Keratinocyte (primary cell): ENCODE measurements at regions not wholly inside any gene's neighbourhood (a gene's known extent, or its start where the extent isn't known, plus 50 kb on each side); places are given as distances from the start of the nearest gene placed in this dataset.

ENCODE experiments used
- DNase-seq: peaks from one replicate; pipeline ENCODE4 v3.0.0-alpha.2; 2011; ENCODE audit warnings: low read depth, missing footprints, low spot score
- FAIRE-seq: peaks from 2 replicates; lab custom pipeline; 2011; peaks lifted over from hg19 to GRCh38; lab: Jason Lieb, UNC
- H2AFZ ChIP-seq: 2 replicates; pipeline ENCODE4 v1.6.0; 2012; ENCODE audit warnings: low read length, control low read depth, inconsistent platforms; ENCODE audit not compliant: control insufficient read depth
- H3K27ac ChIP-seq: 2 replicates; pipeline ENCODE4 v1.5.1; 2011; ENCODE audit warnings: low read length; ENCODE audit not compliant: control insufficient read depth, insufficient read depth
- H3K27me3 ChIP-seq: 3 replicates; pipeline ENCODE4 v1.6.0; 2011; ENCODE audit warnings: low read length; ENCODE audit not compliant: control insufficient read depth, insufficient read depth; ENCODE audit errors: extremely low read depth
- H3K36me3 ChIP-seq, 2 experiments: 2 replicates in 1 of 2; 3 replicates in 1 of 2; pipeline ENCODE4 v1.5.1; 2011; ENCODE audit warnings: low read length in 2 of 2, mild to moderate bottlenecking in 1 of 2; ENCODE audit not compliant: control insufficient read depth in 2 of 2, insufficient read depth in 2 of 2; ENCODE audit errors: extremely low read depth in 1 of 2
- H3K4me1 ChIP-seq: 3 replicates; pipeline ENCODE4 v1.5.1; 2011; ENCODE audit warnings: low read length; ENCODE audit not compliant: control insufficient read depth, insufficient read depth; ENCODE audit errors: extremely low read depth
- H3K4me2 ChIP-seq: 3 replicates; pipeline ENCODE4 v1.6.0; 2011; ENCODE audit warnings: low read depth, low read length; ENCODE audit not compliant: control insufficient read depth, insufficient read depth; ENCODE audit errors: extremely low read depth
- H3K4me3 ChIP-seq, 3 experiments: fragments of 200-600 bp in 1 of 3; sonication (generic) in 1 of 3; 2 replicates in 2 of 3; 3 replicates in 1 of 3; pipeline ENCODE4 v1.5.1; 2011 to 2016; ENCODE audit warnings: low read length in 3 of 3, mild to moderate bottlenecking in 3 of 3, control low read depth in 2 of 3, inconsistent platforms in 1 of 3, low read depth in 1 of 3, mixed read lengths in 1 of 3, mixed run types in 1 of 3, moderate library complexity in 1 of 3; ENCODE audit not compliant: control insufficient read depth in 2 of 3, insufficient read depth in 2 of 3; ENCODE audit errors: extremely low read depth in 1 of 3
- H3K79me2 ChIP-seq: 2 replicates; pipeline ENCODE4 v1.6.0; 2012; ENCODE audit warnings: low read length; ENCODE audit not compliant: control insufficient read depth, insufficient read depth
- H3K9ac ChIP-seq: 3 replicates; pipeline ENCODE4 v1.6.0; 2011; ENCODE audit warnings: low read length; ENCODE audit not compliant: control insufficient read depth, insufficient read depth; ENCODE audit errors: extremely low read depth
- H3K9me1 ChIP-seq: 3 replicates; pipeline ENCODE4 v1.6.0; 2011; ENCODE audit warnings: low read length; ENCODE audit not compliant: control insufficient read depth, insufficient read depth; ENCODE audit errors: extremely low read depth
- H3K9me3 ChIP-seq: 2 replicates; pipeline ENCODE4 v1.5.1; 2012; ENCODE audit warnings: low read depth, low read length; ENCODE audit not compliant: control insufficient read depth
- H4K20me1 ChIP-seq: 3 replicates; pipeline ENCODE4 v1.6.0; 2011; ENCODE audit warnings: low read length; ENCODE audit not compliant: control insufficient read depth, insufficient read depth; ENCODE audit errors: extremely low read depth
- EZH2 ChIP-seq: IDR thresholded peaks from one replicate; pipeline ENCODE4 v1.6.1; 2012; ENCODE audit warnings: inconsistent platforms, mild to moderate bottlenecking, low read length, moderate library complexity
- dilution Hi-C: fragments of 300-500 bp; cut with MboI; formaldehyde crosslinking; loops from one replicate; pipeline ENCODE4 v1.7.0; 2020; ENCODE audit warnings: low sequenced_read_pairs; ENCODE audit not compliant: extremely low pct_ligation_motif_present
- TF ChIP-seq, protein P1 (sequence below), 3 experiments: IDR thresholded peaks in 1 of 3; conservative IDR thresholded peaks in 1 of 3; optimal IDR thresholded peaks in 1 of 3; 2 replicates in 2 of 3; 3 replicates in 1 of 3; pipeline versions ENCODE3 to v1.5.1; 2011; ENCODE audit warnings: low read length in 3 of 3, mild to moderate bottlenecking in 3 of 3, moderate library complexity in 2 of 3, control low read depth in 1 of 3, inconsistent platforms in 1 of 3; ENCODE audit not compliant: insufficient read depth in 2 of 3; ENCODE audit errors: extremely low read depth in 1 of 3

DNA sequence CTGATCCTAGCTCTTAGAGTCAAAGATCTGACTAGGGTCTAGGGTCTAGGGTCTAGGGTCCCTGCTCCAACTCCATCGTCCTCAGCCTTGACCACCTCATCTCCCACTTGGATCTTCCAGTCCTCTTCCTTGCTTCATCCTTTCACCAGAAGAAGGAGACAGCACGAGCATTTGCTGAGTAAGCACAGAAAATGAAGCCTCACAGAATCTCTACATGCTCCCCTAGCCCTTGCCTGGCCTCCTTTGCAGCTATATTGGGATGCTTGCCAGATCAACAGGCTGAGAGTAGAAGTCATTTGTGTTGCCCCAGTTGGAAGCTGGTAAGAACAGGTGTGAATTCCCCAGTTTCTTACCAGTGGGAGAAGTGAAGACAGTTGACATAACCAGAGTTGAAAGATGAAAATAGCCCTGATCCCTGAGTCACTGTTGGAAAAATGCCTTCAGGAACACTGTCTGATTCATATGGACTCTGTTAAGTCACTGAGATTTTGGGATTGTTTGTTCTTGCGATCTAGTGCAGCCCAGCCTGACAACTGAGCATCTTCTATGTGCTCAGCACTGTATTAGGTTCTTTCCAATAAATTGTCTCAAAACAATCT, 552.5 kb downstream of the INSC start:
- H2AFZ ChIP-seq: no peak overlapping the region
- H3K4me1 ChIP-seq: no peaks in the 10 kb centered on the region
- no peaks in the 10 kb centered on the region for H4K20me1 ChIP-seq
- no peaks in the 10 kb centered on the region for H3K27me3 ChIP-seq
- no peak overlapping the region for H3K27ac ChIP-seq
- dilution Hi-C loops: no loop called here
- FAIRE-seq (no peak), DNase-seq (no peak)
- H3K9ac ChIP-seq: no peak overlapping the region
- no peaks in the 10 kb centered on the region for H3K9me3 ChIP-seq
- H3K4me3 ChIP-seq: no peak overlapping the region
- H3K79me2 ChIP-seq: no peaks in the 10 kb centered on the region
- H3K9me1 ChIP-seq: no peaks in the 10 kb centered on the region
- H3K36me3 ChIP-seq: no peaks in the 10 kb centered on the region
- no peak overlapping the region for H3K4me2 ChIP-seq
- TF ChIP-seq, protein P1, sequence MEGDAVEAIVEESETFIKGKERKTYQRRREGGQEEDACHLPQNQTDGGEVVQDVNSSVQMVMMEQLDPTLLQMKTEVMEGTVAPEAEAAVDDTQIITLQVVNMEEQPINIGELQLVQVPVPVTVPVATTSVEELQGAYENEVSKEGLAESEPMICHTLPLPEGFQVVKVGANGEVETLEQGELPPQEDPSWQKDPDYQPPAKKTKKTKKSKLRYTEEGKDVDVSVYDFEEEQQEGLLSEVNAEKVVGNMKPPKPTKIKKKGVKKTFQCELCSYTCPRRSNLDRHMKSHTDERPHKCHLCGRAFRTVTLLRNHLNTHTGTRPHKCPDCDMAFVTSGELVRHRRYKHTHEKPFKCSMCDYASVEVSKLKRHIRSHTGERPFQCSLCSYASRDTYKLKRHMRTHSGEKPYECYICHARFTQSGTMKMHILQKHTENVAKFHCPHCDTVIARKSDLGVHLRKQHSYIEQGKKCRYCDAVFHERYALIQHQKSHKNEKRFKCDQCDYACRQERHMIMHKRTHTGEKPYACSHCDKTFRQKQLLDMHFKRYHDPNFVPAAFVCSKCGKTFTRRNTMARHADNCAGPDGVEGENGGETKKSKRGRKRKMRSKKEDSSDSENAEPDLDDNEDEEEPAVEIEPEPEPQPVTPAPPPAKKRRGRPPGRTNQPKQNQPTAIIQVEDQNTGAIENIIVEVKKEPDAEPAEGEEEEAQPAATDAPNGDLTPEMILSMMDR (optimal IDR thresholded peaks at IDR 0.05 in 1 of 3, IDR thresholded peaks at IDR 0.05 in 1 of 3, conservative IDR thresholded peaks at IDR 0.05 in 1 of 3; ENCODE audit: extremely low read depth in 1 of 3, insufficient read depth in 2 of 3, low read length in 3 of 3): no peak
- no peak for TF ChIP-seq EZH2

GRCh38 chr11:15668718-15669117, 554.0 kb downstream of the INSC start:
- Histone ChIP-seq H3K9ac (no peak overlapping the region), H3K79me2 (no peaks in the 10 kb centered on the region), H2AFZ (no peak overlapping the region), H3K36me3 (no peaks in the 10 kb centered on the region), H3K4me2 (no peak overlapping the region), H3K27ac (no peak overlapping the region), H3K9me3 (no peaks in the 10 kb centered on the region), H3K9me1 (no peaks in the 10 kb centered on the region), H3K4me3 (no peak overlapping the region), H4K20me1 (no peaks in the 10 kb centered on the region), H3K4me1 (no peaks in the 10 kb centered on the region), H3K27me3 (no peaks in the 10 kb centered on the region)
- DNase-seq (no peak), FAIRE-seq (no peak)
- TF ChIP-seq EZH2: no peak
- TF ChIP-seq, protein P1 (optimal IDR thresholded peaks at IDR 0.05 in 1 of 3, IDR thresholded peaks at IDR 0.05 in 1 of 3, conservative IDR thresholded peaks at IDR 0.05 in 1 of 3; ENCODE audit: extremely low read depth in 1 of 3, insufficient read depth in 2 of 3, low read length in 3 of 3): no peak
- dilution Hi-C loops: no loop called here
